Natural killer cell (primary cell): ENCODE measurements at regions not wholly inside any gene's neighbourhood (a gene's known extent, or its start where the extent isn't known, plus 50 kb on each side); places are given as distances from the start of the nearest gene placed in this dataset.

ENCODE experiments used
- ATAC-seq, 3 donors: fragments of 150-1000 bp in 2 of 3; fragments of 200-7000 bp in 1 of 3; cut with Tn5 transposase; 1 replicate in 1 of 3; 2 replicates in 2 of 3; pipeline ENCODE4 v1.10.0; 2021; ENCODE audit warnings: mild to moderate bottlenecking in 2 of 3, moderate library complexity in 2 of 3
- DNase-seq, 2 donors: peaks; one replicate each; pipeline versions ENCODE4 v3.0.0 to v3.0.0-alpha.2; 2013 to 2021; ENCODE audit warnings: mixed read lengths in 1 of 2
- H3K27ac ChIP-seq: one replicate; pipeline ENCODE4 v1.5.1; 2013; ENCODE audit warnings: mild to moderate bottlenecking, low read length
- H3K27me3 ChIP-seq: one replicate; pipeline ENCODE4 v1.6.1; 2013; ENCODE audit warnings: low read length; ENCODE audit not compliant: control insufficient read depth, insufficient read depth
- H3K36me3 ChIP-seq: one replicate; pipeline ENCODE4 v1.6.1; 2013; ENCODE audit warnings: low read length; ENCODE audit not compliant: control insufficient read depth, insufficient read depth
- H3K4me1 ChIP-seq: one replicate; pipeline ENCODE4 v1.6.1; 2013; ENCODE audit warnings: low read length; ENCODE audit not compliant: control insufficient read depth, insufficient read depth
- H3K4me3 ChIP-seq: one replicate; pipeline ENCODE4 v1.5.1; 2013; ENCODE audit warnings: low read length
- H3K9me3 ChIP-seq: one replicate; pipeline ENCODE4 v1.6.1; 2013; ENCODE audit warnings: low read length; ENCODE audit not compliant: control insufficient read depth, insufficient read depth
- H3K27ac Mint-ChIP-seq, 2 donors: one replicate each; pipeline ENCODE4 v1.8.0; 2022; ENCODE audit warnings: mild to moderate bottlenecking in 2 of 2, mixed read lengths in 2 of 2, moderate library complexity in 1 of 2
- H3K27me3 Mint-ChIP-seq, 2 donors: one replicate each; pipeline ENCODE4 v1.8.0; 2022; ENCODE audit warnings: low read depth in 2 of 2, mixed read lengths in 2 of 2
- H3K36me3 Mint-ChIP-seq: one replicate; pipeline ENCODE4 v1.8.0; 2022; ENCODE audit warnings: mixed read lengths
- H3K4me1 Mint-ChIP-seq, 2 donors: one replicate each; pipeline ENCODE4 v1.8.0; 2022; ENCODE audit warnings: mixed read lengths in 2 of 2
- H3K4me3 Mint-ChIP-seq: one replicate; pipeline ENCODE4 v1.8.0; 2022; ENCODE audit warnings: mild to moderate bottlenecking, moderate library complexity, mixed read lengths
- H3K9me3 Mint-ChIP-seq, 2 donors: one replicate each; pipeline ENCODE4 v1.8.0; 2022; ENCODE audit warnings: mixed read lengths in 2 of 2
- CTCF ChIP-seq: fragments of 200-600 bp; IDR thresholded peaks from one replicate; pipeline ENCODE4 v1.8.0; 2022; ENCODE audit warnings: antibody characterized with exemption
- WGBS: methylation state at CpG from one replicate; pipeline ENCODE4 v1.1.7; 2013; ENCODE audit warnings: missing lambda C conversion rate; ENCODE audit not compliant: insufficient coverage; 5-methylcytosine and 5-hydroxymethylcytosine counted together
- intact Hi-C: fragments of 100-400 bp; cut with micrococcal nuclease; formaldehyde crosslinking; loops from one replicate; pipeline ENCODE4 v1.14.2; 2022

GRCh38 chr2:75256485-75256884, 57.2 kb upstream of the TACR1 start:
- Mint-ChIP-seq H3K27me3 (no peaks in the 10 kb centered on the region), H3K4me1 (no peaks in the 10 kb centered on the region), H3K36me3 (peaks cover 7% of the 10 kb centered on the region), H3K27ac (no peak overlapping the region), H3K4me3 (no peak overlapping the region), H3K9me3 (peaks cover 4 to 9% of the 10 kb centered on the region in 2 donors)
- no peak overlapping the region for H3K27ac ChIP-seq
- intact Hi-C loops = no loop called here
- H3K4me3 ChIP-seq = no peak overlapping the region
- no peaks in the 10 kb centered on the region for H3K9me3 ChIP-seq
- H3K4me1 ChIP-seq = no peaks in the 10 kb centered on the region
- ATAC-seq (no peak), DNase-seq (no peak)
- WGBS = 92% methylated on average over 1 of the region's 1 CpG
- H3K27me3 ChIP-seq = no peaks in the 10 kb centered on the region
- TF ChIP-seq CTCF = no peak
- no peaks in the 10 kb centered on the region for H3K36me3 ChIP-seq

GRCh38 chr2:75253526-75253925, 54.2 kb upstream of the TACR1 start:
- Mint-ChIP-seq H3K9me3 (peaks cover 3 to 5% of the 10 kb centered on the region in 2 donors), H3K36me3 (peaks cover under 1% of the 10 kb centered on the region), H3K4me3 (no peak overlapping the region), H3K4me1 (no peaks in the 10 kb centered on the region), H3K27me3 (no peaks in the 10 kb centered on the region), H3K27ac (no peak overlapping the region)
- H3K36me3 ChIP-seq = no peaks in the 10 kb centered on the region
- DNase-seq (no peak), ATAC-seq (no peak)
- H3K9me3 ChIP-seq = no peaks in the 10 kb centered on the region
- no peak for TF ChIP-seq CTCF
- no peak overlapping the region for H3K4me3 ChIP-seq
- no peaks in the 10 kb centered on the region for H3K4me1 ChIP-seq
- no peaks in the 10 kb centered on the region for H3K27me3 ChIP-seq
- intact Hi-C loops = no loop called here
- no peak overlapping the region for H3K27ac ChIP-seq

GRCh38 chr2:75251896-75252295, 52.6 kb upstream of the TACR1 start:
- no peak overlapping the region for H3K4me3 Mint-ChIP-seq
- H3K27ac Mint-ChIP-seq = no peak overlapping the region

More at GRCh38 chr2:75251896-75252295, 52.6 kb upstream of the TACR1 start:
- Histone ChIP-seq H3K9me3 (no peaks in the 10 kb centered on the region), H3K36me3 (no peaks in the 10 kb centered on the region), H3K4me1 (no peaks in the 10 kb centered on the region), H3K4me3 (no peak overlapping the region), H3K27me3 (no peaks in the 10 kb centered on the region), H3K27ac (no peak overlapping the region)
- TF ChIP-seq CTCF = no peak
- ATAC-seq = no peak
- intact Hi-C loops = no loop called here
- Mint-ChIP-seq H3K9me3 (peaks cover 2 to 5% of the 10 kb centered on the region in 2 donors), H3K4me1 (no peaks in the 10 kb centered on the region), H3K27me3 (no peaks in the 10 kb centered on the region), H3K36me3 (no peaks in the 10 kb centered on the region)
- no CpG with 5 or more reads among the region's 3 CpGs for WGBS
- no peak for DNase-seq
